Chondrocyte (in vitro differentiated cells): ENCODE measurements at regions not wholly inside any gene's neighbourhood (a gene's known extent, or its start where the extent isn't known, plus 50 kb on each side); places are given as distances from the start of the nearest gene placed in this dataset.

Experiments
- DNase-seq: peaks from one replicate; pipeline ENCODE4 v3.0.0; 2021; ENCODE audit warnings: mixed read lengths, low spot score
- H3K27ac Mint-ChIP-seq: one replicate; pipeline ENCODE4 v1.8.0; 2021; ENCODE audit warnings: mild to moderate bottlenecking, moderate library complexity, mixed read lengths; ENCODE audit not compliant: unreplicated experiment
- H3K27me3 Mint-ChIP-seq: 2 replicates; pipeline ENCODE4 v1.8.0; 2021; ENCODE audit warnings: low read depth, mixed read lengths
- H3K36me3 Mint-ChIP-seq: 2 replicates; pipeline ENCODE4 v1.8.0; 2021; ENCODE audit warnings: low read depth, mixed read lengths
- H3K4me1 Mint-ChIP-seq: 2 replicates; pipeline ENCODE4 v1.8.0; 2021; ENCODE audit warnings: low read depth, mild to moderate bottlenecking, mixed read lengths
- H3K4me3 Mint-ChIP-seq: one replicate; pipeline ENCODE4 v1.8.0; 2021; ENCODE audit warnings: mild to moderate bottlenecking, moderate library complexity, mixed read lengths; ENCODE audit not compliant: unreplicated experiment
- H3K9me3 Mint-ChIP-seq: 2 replicates; pipeline ENCODE4 v1.8.0; 2021; ENCODE audit warnings: low read depth, mixed read lengths
- CTCF ChIP-seq: fragments of 200-600 bp; sonication (generic); IDR thresholded peaks from 2 replicates; pipeline ENCODE4 v1.5.0; 2021; ENCODE audit warnings: antibody characterized with exemption, mild to moderate bottlenecking, moderate library complexity

DNA sequence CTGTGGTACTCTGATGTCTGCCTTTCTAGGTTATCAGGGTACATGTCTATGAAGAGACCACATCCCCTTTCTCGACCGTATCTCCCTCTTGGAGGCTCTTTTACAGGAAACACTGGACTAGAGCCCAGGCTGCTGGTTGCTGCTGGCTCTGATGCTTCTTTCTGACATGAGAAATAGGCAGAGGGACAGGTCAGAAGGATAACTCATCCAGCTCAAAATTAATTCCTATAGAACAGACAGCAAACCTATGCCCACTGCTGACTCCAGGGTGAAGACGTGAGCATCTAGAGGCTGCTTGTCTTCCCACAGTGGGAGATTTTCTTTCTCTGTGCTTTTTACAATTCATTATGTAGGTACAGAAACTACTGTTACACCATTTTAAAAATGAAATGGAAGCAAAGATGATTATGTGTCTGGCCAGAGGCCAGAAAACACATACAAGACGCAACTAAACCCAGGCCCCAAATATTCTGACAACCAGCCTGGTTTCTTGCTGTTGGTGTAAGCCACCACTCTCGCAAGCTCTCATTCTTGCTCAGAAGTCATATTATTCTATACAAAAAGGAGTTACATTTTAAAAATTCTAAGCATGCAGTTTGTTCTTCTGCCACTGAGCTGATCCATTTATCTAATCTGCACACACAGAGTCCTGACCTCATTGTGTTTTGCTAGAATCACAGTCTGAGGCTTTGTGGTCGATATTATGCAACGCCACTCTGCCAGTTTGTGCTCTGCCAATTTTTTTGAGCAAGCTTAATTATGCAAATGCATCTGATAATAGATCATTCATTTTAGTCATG is 424.3 kb downstream of the KIF20B start:
- Mint-ChIP-seq H3K9me3 (peaks cover 5% of the 10 kb centered on the region), H3K4me1 (no peaks in the 10 kb centered on the region), H3K36me3 (no peaks in the 10 kb centered on the region), H3K27me3 (no peaks in the 10 kb centered on the region), H3K27ac (no peak overlapping the region), H3K4me3 (no peak overlapping the region)
- TF ChIP-seq CTCF = no peak
- no peak for DNase-seq

- H3K27ac Mint-ChIP-seq = no peak overlapping the region
- H3K4me1 Mint-ChIP-seq = no peaks in the 10 kb centered on the region
- no peak overlapping the region for H3K4me3 Mint-ChIP-seq
- H3K27me3 Mint-ChIP-seq = peaks cover under 1% of the 10 kb centered on the region
- no peak for TF ChIP-seq CTCF
- no peak for DNase-seq
- peaks cover 6% of the 10 kb centered on the region for H3K9me3 Mint-ChIP-seq
- H3K36me3 Mint-ChIP-seq = no peaks in the 10 kb centered on the region
These were observed 424.8 kb downstream of the KIF20B start for GRCh38 chr10:90126256-90126595.

DNA sequence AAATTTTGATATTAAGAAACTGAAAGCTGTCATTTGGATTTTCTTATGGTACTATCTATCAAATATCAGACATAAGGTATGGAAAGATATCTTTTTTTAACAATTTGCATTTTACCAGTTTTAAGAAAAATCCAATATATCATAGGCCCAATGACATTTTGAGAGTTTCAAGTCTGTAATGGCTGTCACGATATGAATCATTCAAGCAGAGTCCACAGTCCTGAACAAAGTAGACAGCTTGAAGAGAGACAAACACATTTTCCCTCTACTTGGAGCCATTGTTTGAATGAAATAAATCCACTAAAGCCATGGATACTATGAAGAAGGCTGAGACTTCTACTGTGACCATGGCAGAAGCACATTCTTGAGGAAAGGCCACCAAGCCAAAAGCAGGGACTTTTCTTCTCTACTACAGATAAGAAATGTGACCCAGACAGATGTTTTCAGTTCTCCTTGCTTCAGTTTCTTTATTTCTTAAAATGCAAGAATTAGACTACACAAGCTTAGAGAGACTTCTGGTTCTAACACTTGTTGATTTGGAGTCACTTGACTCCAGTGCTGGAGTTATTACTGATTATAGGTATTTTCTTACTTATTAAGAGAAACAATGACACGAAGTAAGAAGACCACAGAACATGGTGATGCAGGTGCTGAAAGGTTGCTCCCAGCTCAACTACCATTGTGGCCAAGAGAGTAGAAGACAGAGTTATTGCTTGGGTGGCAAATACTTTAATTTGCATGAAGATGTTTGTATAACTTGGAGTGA is 429.1 kb downstream of the KIF20B start:
- no peak overlapping the region for H3K4me3 Mint-ChIP-seq
- DNase-seq = no peak
- TF ChIP-seq CTCF = no peak
- H3K4me1 Mint-ChIP-seq = no peaks in the 10 kb centered on the region
- no peak overlapping the region for H3K27ac Mint-ChIP-seq
- H3K36me3 Mint-ChIP-seq = no peaks in the 10 kb centered on the region
- peaks cover 30% of the 10 kb centered on the region for H3K9me3 Mint-ChIP-seq
- H3K27me3 Mint-ChIP-seq = peaks cover 3% of the 10 kb centered on the region

GRCh38 chr10:90133606-90134005 is 432.2 kb downstream of the KIF20B start:
- Mint-ChIP-seq H3K9me3 (peaks cover 58% of the 10 kb centered on the region), H3K27ac (no peak overlapping the region), H3K4me3 (no peak overlapping the region), H3K27me3 (peaks cover 3% of the 10 kb centered on the region), H3K4me1 (no peaks in the 10 kb centered on the region), H3K36me3 (peaks cover 7% of the 10 kb centered on the region)
- TF ChIP-seq CTCF = no peak
- no peak for DNase-seq

- Mint-ChIP-seq H3K27ac (no peak overlapping the region), H3K4me3 (no peak overlapping the region), H3K36me3 (peaks cover 7% of the 10 kb centered on the region), H3K9me3 (peaks cover 65% of the 10 kb centered on the region), H3K4me1 (no peaks in the 10 kb centered on the region), H3K27me3 (peaks cover 4% of the 10 kb centered on the region)
- DNase-seq = no peak
- no peak for TF ChIP-seq CTCF
These were observed 435.4 kb downstream of the KIF20B start for GRCh38 chr10:90136731-90137316.
